ENCODE measurements at regions not wholly inside any gene's neighbourhood (a gene's known extent, or its start where the extent isn't known, plus 50 kb on each side); places are given as distances from the start of the nearest gene placed in this dataset.

GRCh38 chr22:48850658-48851287, 976.9 kb downstream of the BRD1 start (continued):
- TF ChIP-seq ZNF462 (CRISPR knock-in tag; IDR thresholded peaks at IDR 0.05) (no peak), ETS1 (IDR thresholded peaks at IDR 0.05) (no peak), ZNF331 (CRISPR knock-in tag; IDR thresholded peaks at IDR 0.05; ENCODE audit: low read depth) (no peak), CREB1 (CRISPR knock-in tag; IDR thresholded peaks at IDR 0.05; ENCODE audit: low read depth) (no peak), STAT1 (IDR thresholded peaks at IDR 0.05; ENCODE audit: unreplicated experiment) (no peak), NANOG (IDR thresholded peaks at IDR 0.05; ENCODE audit: borderline replicate concordance) (no peak), ZNF114 (CRISPR knock-in tag; IDR thresholded peaks at IDR 0.05) (no peak)

GRCh38 chr22:48849963-48850657, 977.6 kb downstream of the BRD1 start:
- DNase-seq (ENCODE audit: low spot score) (no peak), ATAC-seq (no peak)
- Mint-ChIP-seq H3K4me3 (no peak overlapping the region), H3K27me3 (ENCODE audit: insufficient read depth, low read depth, poor library complexity) (peaks cover 9% of the 10 kb centered on the region), H3K4me1 (no peaks in the 10 kb centered on the region), H3K27ac (no peak overlapping the region), H3K36me3 (ENCODE audit: low read depth) (no peaks in the 10 kb centered on the region), H3K9me3 (peaks cover 9% of the 10 kb centered on the region; the same call in 1 of the 3 replicates)
- Histone ChIP-seq H2AFZ (no peak overlapping the region), H4K20me1 (replicated peaks; ENCODE audit: insufficient read depth) (no peaks in the 10 kb centered on the region), H3K4me3 (no peak overlapping the region), H3K79me2 (replicated peaks; ENCODE audit: insufficient read depth) (no peaks in the 10 kb centered on the region), H3K9me2 (ENCODE audit: insufficient read depth) (no peaks in the 10 kb centered on the region), H3K4me1 (ENCODE audit: insufficient read depth) (no peaks in the 10 kb centered on the region), H3K36me3 (ENCODE audit: insufficient read depth) (peaks cover 3% of the 10 kb centered on the region; the same call in 1 of the 2 replicates), H3K27ac (ENCODE audit: low read depth) (no peak overlapping the region), H3K27me3 (ENCODE audit: insufficient read depth) (no peaks in the 10 kb centered on the region), H3K4me2 (no peak overlapping the region), H3F3A (replicated peaks; ENCODE audit: low read depth) (no peaks in the 10 kb centered on the region)
- TF ChIP-seq EZH2 (IDR thresholded peaks at IDR 0.05; ENCODE audit: low read depth, unreplicated experiment) (no peak), ETS1 (IDR thresholded peaks at IDR 0.05) (no peak), ZNF331 (CRISPR knock-in tag; IDR thresholded peaks at IDR 0.05; ENCODE audit: low read depth) (no peak), STAT1 (IDR thresholded peaks at IDR 0.05; ENCODE audit: unreplicated experiment) (no peak), POLR2AphosphoS5 (IDR thresholded peaks at IDR 0.05; ENCODE audit: low read depth) (no peak)

All from GM23338 (cell line).